Activated naive CD4-positive, alpha-beta T cell treated with anti-CD3 and anti-CD28 coated beads for 36 hours (primary cell): ENCODE measurements at regions not wholly inside any gene's neighbourhood (a gene's known extent, or its start where the extent isn't known, plus 50 kb on each side); places are given as distances from the start of the nearest gene placed in this dataset.

Experiments
- CTCF ChIA-PET: fragments of 350-600 bp; sonication (Branson Sonifier 250); formaldehyde crosslinking; loops from one replicate; lab custom pipeline; 2021; ENCODE audit warnings: antibody characterized with exemption; lab: Charles Lee
- DNase-seq: peaks from one replicate; pipeline ENCODE4 v3.0.0-alpha.2; 2020
- H3K27ac Mint-ChIP-seq: one replicate; pipeline ENCODE4 v1.8.0; 2021; ENCODE audit warnings: mild to moderate bottlenecking, mixed read lengths
- H3K27me3 Mint-ChIP-seq: one replicate; pipeline ENCODE4 v1.8.0; 2021; ENCODE audit warnings: low read depth, mixed read lengths
- H3K36me3 Mint-ChIP-seq: one replicate; pipeline ENCODE4 v1.8.0; 2021; ENCODE audit warnings: low read depth, mixed read lengths
- H3K4me1 Mint-ChIP-seq: one replicate; pipeline ENCODE4 v1.8.0; 2021; ENCODE audit warnings: low read depth, mixed read lengths
- H3K4me3 Mint-ChIP-seq: one replicate; pipeline ENCODE4 v1.8.0; 2021; ENCODE audit warnings: mild to moderate bottlenecking, moderate library complexity, mixed read lengths
- H3K9me3 Mint-ChIP-seq: one replicate; pipeline ENCODE4 v1.8.0; 2021; ENCODE audit warnings: mixed read lengths
- intact Hi-C: fragments of 100-400 bp; cut with micrococcal nuclease; formaldehyde crosslinking; loops from one replicate; pipeline ENCODE4 v1.15.1; 2023

GRCh38 chr2:102092535-102092934, 50.0 kb upstream of the IL1R1 start:
- Mint-ChIP-seq H3K27me3 (no peaks in the 10 kb centered on the region), H3K9me3 (peaks cover 9% of the 10 kb centered on the region), H3K27ac (no peak overlapping the region), H3K4me3 (no peak overlapping the region), H3K4me1 (peaks cover 4% of the 10 kb centered on the region), H3K36me3 (no peaks in the 10 kb centered on the region)
- CTCF ChIA-PET = interaction anchor here (0.7 kb wide), 1 partner anchor 19 kb away, joined by 3 read pairs; no protein-coding TSS in a partner anchor
- DNase-seq = no peak
- intact Hi-C loops = no loop called here
